CD4-positive, alpha-beta T cell treated with Interleukin-4 for 1 hour (primary cell): ENCODE measurements at regions not wholly inside any gene's neighbourhood (a gene's known extent, or its start where the extent isn't known, plus 50 kb on each side); places are given as distances from the start of the nearest gene placed in this dataset.
A peak's percentile ranks its signal among the peaks of the same experiment; 100 is the strongest.

Experiments used
- DNase-seq, 2 donors: peaks; one replicate each; pipeline ENCODE4 v3.0.0-alpha.2; 2020 to 2022

DNA sequence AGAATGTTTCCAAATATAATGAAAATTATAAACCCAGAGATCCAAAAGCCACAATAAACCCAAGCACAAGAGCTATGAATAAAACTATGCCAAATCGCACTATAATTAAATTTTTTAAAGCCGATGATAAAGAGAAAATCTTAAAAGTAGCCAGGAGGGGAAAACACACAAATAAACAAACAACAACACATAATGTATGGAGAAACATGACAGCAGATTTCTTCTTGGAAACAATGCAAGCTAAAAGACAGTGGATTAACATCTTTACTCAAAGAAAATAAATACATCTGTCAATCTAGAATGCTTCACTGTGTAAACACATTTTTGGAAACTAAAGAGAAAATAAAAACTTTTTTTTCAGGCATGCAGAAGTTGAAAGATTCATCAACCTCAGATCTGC, 53.0 kb upstream of the SMOX start:
- DNase-seq, result no peak

DNA sequence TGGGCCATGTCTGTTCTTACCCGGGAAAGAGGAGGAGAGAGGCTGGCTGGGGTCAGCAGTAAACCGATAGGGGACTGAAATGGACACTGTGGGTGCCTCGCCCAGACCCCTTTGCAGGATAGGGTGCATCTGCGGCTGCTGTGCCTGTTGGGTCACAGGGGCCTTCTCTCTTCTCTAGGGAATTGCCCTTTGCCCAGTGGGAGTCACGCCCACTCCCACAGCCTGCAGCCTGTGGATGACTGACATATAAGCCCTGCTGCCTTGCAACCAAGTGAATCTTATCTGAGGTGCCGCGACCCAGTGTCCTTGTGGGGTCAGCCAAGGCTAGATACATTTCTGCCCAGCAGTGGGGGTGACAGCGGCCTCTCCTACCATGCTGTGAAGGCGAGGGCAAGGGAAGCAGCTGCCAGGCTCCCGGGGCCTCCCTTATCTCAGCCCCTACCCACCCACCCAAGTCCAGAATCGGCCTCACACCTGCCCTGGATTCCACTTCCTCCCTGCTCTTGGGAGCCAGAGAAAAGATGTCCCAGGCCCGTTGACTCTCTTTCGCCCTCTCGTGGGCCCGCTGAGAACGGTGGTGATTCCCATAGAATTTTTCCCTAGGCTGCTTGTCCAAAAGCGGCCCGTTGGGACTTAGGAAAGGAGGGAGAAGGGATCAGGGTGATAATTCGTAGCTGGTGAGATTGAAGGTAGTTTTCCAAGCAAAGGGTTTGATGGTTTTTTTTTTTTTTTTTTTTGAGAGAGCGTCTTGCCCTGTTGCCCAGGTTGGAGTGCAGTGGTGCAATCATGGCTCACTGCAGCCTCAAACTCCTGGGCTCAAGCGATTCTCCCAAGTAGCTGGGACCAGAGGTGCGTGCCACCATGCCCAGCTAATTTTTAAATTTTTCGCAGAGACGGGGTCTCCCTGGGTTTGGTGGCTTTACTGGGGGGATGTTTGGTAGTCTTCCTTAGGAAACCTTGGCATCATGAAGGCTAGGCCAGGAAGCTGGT, 56.8 kb upstream of the SMOX start:
- peak; percentile 35 to 41 for DNase-seq

DNA sequence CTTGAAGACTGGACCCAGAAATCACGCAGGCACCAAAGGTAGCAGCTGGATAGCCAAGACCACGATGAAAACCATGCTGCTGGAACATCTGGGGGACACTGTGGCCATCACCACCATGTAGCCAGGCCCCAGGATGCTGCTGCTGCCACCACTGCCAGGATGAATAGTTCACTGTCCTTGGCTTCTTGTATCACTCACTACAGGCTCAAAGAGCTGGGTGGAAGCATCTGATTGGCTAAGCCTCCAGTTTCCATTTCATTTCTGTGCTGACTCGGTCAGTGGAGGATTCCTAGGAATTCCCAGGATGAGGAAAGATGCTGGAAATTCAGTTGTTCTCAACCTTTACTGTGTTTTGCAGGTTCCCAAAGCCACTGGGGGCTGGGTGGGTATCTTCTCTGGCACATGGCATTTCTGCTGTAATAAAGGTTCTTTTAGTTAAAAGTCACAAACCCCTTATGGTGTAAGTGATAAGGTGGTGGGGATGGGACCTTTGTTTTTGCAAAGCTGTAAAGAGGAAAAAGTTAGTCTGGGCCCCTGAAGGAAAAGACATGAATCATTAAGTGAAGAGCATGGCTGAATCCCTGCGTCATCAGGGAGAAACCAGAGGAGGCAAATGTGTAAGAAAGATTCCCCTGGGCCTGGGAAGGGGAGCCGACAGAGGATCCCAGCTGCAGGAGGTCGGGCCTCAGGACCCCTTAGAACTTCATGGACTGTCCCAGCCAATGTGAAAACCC, 57.7 kb upstream of the SMOX start:
- DNase-seq, result no peak

DNA sequence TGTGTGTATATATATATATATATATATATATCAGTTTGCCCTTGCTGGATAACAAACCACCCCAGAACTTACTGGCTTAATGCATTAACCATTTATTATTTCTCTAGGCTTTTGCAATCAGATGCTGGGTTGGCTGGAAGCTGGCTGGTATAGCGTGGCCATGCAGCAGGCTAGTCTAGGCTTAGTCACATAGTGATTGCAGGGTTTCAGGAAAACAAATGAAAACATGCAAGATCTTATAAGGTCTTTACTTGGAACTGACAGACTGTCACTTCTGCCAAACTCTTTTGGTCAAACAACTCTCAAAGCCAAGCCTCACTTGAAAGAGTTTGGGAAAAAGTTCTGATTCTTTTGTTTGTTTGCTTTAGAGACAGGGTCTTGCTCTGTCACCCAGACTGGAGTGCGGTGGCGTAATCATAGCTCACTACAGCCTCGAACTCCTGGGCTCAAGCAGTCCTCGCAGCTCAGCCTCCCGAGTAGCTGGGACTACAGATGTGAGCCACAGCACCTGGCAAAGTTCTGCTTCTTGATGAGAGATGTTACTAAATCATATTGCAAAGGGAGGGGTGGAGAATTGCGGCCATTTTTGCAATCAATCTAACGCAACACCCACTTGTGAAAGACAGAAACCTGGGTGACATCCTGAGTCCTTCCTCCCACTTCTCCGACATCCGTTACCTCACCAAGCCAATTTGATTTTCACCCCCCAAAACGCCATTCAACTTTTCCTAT, 58.7 kb upstream of the SMOX start:
- peak in 1 of 2 donors; percentile 42 for DNase-seq

DNA sequence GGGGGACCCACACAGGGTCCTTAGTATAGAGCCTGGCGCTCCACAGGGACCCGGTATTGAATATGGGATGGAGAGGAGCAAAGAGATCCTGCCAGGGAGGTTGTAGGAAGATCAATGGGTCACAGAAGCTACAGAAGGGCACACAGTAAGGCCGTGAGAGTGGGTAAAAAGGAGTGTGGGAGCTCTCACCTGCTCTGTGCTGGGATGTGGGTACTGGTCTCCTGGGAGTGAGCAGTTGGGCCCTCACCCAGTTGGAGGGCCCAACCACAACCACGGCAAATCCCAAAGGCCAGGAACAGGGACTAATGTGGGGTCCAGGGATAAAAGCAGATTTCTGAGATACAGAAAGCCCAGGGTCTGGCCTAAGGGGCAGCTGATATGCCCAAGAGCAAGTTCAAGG, 59.9 kb upstream of the SMOX start:
- DNase-seq, result no peak

DNA sequence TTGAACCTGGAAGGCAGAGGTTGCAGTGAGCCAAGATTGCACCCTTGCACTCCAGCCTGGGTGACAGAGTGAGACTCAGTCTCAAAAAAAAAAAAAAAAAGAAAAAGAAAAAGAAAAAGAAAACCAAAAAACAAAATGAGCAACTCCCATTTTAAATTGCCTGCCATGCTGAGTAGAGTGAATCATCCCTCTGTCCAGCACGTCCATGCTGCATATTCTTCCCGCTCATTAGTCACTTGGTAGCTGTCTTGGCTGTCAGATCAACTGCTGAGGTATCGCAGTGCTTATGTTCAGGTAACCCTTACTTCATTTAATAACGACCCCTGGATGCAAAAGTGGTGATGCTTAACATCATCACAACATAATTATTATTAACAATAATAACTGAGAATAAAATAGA, 60.7 kb upstream of the SMOX start:
- DNase-seq, result no peak

DNA sequence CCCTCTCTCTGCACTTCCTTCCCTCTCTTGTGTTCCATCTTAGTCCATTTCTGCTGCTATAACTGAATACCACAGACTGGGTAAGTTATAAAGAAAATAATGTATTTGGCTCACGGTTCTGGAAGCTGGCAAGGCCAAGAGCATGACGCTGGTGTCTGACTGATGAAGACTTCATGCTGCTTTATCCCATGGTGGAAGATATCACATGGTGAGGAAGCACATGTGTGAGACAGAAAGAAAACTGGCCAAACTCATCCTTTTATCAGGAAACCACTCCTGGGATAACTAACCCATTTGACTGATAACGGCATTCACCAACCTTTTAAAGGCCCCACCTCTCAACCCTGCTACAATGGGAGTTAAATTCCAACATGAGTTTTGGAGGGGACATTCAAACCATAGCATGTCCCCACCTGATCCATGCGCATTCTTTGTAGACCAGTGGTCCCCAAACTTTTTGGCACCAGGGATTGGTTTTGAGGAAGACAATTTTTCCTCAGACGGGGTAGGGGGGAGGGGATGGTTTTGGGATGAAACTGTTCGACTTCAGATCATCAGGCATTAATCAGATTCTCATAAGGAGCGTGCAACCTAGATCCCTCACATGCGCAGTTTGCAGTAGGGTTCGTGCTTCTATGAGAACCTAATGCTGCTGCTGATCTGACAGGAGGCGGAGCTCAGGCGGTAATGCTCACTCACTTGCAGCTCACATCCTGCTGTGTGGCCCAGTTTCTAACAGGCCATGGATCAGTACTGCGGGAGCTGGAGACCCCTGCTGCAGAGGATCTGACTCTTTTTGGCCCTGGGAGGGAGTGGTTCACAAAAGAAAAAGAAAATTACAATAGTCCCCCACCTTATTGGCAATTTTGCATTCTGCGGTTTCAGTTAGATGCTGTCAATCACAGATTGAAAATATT, 61.6 kb upstream of the SMOX start:
- no peak for DNase-seq

DNA sequence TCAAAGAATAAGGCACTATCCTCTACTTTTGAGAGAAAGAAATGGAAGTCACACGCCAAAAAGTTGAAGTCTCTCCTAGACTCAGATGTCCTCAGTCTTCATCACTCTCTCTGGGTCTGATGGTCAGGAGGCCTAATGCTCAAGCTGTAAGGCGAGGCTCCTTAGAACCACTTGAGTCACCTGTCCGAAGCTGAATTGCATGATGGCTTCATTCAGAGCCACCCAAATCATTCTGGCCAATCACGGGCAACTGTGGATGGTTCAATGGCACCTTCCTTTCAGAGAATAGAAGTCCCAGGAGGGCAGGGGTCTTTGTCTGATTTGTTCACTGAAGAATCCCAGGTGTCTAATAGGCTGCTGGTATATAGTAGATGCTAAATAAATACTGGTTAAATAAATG, 63.9 kb upstream of the SMOX start:
- no peak for DNase-seq

DNA sequence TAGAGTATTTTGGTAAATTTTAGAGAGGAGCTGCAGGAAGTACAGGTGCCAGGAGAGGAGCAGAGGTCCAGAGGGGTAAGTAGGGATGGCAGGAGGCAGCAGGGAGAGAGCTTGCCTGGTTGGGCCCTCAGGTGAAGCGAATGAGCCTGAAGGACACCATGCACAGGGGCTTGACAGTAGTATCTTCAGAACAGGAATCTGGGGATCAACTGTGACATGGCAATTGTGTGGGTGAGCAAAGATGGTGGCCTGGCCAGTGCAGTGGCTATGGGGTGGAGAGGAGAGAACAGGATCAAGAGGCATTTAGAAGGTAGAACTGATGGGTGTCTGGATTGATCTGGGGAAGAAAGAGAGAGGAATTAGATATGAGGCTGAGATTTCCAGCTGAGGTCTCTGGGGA, 64.5 kb upstream of the SMOX start:
- no peak for DNase-seq

DNA sequence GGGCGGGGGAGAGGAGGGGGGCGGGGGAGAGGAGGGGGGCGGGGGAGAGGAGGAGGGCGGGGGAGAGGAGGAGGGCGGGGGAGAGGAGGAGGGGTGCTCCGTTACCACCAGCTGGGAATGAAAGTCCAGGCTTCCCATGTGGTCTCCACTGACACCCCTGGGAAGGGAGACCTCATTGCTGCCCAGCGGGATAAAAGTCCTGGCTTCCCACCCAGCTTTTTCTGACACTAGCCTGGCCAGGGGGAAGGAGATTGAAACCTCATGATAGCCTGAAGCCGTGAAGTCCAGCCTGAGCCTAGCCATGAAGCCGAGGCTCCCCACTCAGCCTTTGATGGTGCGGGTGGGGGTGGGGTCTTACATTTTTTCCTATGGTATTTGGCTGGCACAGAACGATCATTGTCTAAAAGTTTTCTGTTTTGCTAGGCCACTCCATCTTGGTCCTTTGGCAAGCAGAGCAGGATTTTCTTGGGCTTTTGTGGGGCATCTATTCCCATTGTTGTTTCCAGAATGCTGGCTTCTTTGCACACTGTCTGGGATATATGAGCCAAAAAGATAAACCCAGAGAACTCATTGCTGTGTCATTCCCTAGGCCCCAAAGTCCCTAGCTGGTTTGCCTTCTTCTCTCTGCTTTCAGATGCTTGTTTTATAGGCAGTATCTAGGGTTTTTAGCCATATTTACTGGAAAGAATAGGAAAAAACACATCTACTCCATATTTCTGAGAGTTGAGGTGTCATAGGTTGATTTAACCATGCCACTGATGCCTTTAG, 65.3 kb upstream of the SMOX start:
- DNase-seq, result no peak

DNA sequence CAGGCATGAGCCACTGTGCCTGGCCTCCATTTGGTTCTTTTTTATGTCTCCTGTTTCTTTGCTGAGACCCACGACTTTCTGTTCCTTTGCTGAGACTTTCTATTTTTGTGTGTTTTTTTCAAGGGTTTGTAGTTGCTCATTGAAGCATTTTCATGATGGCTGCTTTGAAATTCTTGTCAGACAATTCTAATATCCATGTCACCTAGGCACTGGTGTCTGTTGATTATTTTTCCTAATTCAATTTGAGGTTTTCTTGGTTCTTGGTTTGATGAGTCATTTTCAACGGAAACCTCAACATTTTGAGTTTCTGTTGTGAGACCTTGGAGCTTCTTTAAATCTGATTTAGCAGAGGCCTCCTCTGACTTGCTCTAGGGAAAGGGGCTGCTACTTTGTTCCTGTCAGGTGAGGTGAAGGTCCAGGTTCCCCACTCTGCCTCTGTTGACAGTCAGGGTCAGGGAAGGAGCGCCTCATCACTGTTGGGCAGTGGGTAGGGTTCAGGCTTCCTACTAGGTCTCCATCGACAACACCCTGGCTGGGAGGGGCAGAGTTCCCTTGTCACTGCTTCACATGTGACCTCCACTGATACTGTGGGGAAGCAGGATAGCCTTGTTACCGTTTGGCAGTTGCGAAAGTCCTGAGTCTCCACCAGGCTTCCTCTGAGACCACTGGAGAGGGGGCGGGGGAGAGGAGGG, 66.1 kb upstream of the SMOX start:
- peak; percentile 79 to 80 for DNase-seq

DNA sequence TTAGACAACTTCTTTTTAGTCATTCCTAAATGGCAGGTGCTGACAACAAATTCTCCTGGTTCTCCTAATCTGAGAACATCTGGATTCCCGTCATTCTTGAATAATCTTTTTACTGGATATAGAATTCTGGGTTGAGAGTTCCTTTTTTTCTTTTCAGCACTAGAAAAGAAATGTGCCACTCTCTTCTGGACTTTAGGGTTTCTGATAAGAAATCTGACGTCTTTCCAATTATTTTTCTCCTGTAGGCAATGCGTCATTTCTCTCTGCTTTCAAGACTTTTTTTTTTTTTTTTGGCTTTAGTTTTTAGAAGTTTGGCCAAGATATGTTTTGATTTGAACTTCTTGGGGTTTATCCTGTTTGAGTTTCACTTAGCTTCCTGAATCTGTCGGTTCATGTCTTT, 66.1 kb upstream of the RNF24 start:
- no peak for DNase-seq

DNA sequence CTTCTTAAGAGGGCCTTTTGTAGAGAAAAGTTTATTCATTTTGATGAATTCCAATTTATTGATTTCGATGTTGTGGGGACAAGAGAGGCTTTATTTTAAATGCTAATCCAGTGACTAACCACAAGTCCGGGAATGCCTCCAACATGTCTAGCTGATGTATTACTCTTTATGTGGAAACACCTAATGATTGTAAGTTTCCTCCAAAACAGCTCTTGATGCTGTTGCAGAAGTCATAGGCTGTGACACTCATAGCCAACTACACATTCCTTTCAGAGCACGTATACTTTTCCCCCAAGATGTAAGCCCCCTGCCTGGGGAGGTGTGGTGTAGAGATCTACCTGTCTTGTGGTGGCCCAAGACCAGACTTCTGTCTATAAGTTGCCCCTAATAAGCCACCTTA, 61.3 kb upstream of the RNF24 start:
- DNase-seq, result no peak

DNA sequence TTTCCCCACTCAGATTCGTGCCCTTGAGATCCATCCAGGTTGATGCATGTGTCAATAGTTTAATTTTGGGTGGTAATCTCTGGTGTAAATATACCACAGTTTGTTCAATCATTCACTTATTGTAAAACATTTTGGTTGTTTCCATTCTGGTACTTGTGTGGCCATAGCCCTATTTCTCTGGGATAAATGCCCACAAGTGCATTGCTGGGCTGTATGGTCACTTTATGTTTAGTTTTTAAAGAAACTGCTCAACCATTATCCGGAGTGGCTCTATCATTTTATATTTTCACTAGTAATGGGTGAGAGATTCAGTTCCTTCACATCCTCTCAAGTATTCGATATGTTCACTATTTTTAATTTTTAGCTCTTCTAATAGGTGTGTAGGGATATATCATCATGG, 60.7 kb upstream of the RNF24 start:
- no peak for DNase-seq

DNA sequence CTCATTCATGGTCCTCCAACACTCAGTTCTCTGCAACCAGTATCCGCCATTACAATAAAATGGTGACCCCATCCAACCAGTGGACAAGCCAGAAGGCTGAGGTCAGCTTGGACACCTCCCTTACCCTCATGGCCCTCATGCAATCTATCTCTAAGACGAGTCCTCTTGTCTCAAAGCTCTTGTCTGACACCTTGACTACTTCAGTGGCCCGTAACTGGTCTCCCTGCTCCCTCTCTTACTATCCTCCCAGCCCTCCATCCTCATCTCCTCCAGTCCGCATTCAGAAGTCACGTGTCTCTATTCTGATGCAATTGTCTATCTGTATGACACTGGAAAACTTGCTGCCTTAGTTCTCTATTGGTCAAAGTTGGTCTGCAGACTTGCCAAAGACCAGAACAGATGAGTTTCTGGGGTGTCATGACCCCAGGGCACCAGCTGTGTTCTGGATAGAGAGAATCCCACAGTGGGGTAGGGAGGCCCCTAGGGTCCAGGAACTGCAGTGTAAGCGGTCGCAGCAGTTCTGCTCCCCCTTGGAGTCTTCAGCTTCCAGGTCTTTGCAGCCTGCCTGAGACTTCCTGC, 59.6 kb upstream of the RNF24 start:
- no peak for DNase-seq

DNA sequence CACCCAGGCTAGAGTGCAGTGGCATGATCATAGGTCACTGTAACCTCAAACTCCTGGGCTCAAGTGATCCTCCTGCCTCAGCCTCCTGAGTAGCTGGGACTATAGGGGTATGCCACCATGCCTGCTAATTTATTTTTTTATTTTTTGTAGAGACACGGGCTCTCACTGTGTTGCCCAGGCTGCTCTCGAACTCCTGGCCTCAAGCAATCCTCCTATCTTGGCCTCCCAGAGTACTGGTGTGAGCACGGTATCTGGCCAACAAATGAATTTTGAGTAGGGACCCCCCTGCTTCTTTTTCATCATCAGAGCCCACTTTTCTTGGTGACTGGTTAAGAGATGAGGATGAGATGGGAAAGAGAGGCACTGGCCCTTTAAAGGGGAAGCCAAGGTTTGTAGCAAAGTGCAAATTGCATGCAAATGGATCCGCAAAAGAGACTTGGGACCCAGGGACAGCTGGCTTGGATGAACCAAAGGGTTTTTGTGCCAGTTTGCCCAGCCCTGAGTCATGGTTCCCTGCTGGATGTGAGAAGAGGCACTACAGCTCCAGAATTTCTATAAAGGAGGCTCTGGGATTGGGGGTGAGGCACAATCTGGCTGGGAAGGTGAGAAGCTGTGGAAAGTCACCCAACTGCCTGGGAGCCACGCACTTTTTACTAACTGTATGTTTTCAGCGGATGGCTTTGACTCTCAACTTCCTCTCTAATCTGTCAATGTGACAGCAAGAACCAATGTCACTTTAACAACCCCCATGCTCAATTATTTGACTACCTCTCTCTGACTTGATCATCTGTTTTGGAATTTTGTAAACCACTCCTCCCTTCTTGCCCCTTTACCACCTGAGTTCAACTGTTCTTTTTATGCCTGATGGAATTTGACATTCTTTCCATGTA, 58.7 kb upstream of the RNF24 start:
- DNase-seq, result no peak

DNA sequence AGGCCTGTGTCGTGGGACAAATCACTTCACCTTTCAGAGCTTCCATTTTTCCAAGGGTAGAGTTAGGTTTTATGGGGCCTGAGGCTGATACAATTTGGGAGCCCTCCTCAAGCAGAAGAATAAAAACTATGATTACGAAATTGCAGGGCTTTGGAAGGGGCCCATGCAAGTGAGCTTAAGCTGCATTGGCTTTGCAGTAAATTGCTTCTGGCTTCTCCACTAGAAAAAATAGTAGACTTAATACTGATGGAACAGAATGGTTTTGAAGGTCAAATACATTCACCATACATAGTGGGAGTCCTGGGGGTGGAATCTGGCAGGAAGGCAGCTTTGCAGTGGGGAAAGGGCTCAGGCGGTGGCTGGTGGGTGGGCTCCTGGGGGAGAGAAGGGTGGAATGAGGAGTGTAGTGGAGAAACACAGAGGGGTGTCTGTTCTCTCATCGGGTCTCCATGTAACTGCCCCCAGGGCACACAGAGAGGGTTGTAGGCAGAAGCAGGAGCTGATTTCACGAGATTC, 55.9 kb upstream of the RNF24 start:
- no peak for DNase-seq

DNA sequence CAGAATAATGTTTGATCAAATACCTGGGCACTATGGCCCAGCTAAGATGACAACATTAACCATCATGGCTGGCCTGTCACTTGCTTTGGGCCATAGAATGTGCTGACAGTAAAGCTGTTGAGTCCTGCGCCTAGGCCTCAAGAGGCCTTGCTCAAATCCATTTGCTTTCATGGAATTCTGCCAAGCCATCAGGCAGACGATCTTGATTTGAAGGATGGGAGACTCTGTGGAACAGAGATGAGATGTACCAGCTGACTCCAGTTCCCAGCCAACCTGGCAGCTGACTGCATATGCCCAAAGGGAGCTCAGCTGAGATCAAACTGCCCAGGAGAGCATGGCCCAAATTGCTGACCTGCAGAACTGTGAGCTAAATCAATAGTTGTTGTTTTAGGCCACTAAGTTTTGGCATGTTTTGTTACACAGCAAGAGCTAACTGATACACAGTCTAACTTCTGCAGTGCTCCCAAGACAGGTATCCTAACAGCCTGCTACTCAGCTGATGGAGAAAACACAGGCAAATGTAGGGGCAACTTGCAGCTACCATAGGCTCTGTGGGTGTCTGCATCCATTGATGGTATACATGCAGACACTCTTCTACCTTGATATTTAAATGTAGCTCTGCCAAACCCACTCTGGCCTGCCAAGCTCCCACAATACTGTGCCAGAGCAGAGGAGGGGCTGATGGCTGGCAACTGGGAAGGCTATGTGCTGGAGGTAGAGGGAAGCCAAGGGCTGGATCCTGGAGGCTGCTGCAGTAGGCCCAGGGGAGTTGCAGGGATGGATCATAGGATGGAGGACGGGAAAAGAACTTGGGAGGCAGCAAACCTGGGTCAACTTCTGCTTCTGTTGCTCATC, 55.2 kb upstream of the RNF24 start:
- DNase-seq, result no peak
